ENCODE measurements at regions not wholly inside any gene's neighbourhood (a gene's known extent, or its start where the extent isn't known, plus 50 kb on each side); places are given as distances from the start of the nearest gene placed in this dataset.

DNA sequence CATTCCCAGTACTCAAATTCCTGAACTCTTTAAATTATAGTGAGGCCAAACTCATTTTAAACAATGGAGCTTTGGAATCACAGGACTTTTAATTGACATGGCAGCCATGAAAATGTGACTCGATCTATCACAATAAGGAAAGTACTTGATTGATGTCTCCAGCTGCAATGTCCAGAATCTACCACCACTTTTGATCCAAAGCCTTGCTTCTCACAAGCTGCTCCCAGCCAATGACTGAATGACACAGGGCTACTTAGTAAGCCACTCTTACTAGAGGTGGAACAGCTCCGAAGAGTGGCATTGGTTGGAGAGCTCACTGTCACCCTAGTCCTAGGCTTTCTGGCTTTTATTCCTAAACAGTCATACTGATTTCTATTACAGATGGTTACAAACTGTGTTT is 270.1 kb downstream of the IRS1 start:
- ChIA-PET CTCF (interaction anchor here (0.7 kb wide), 2 partner anchors 38 to 51 kb away, joined by 3 read pairs; no protein-coding TSS in a partner anchor), POLR2A (no interaction called here)
- Histone ChIP-seq H3K4me3 (ENCODE audit: low read depth, low read length) (no peak overlapping the region), H3K27ac (ENCODE audit: extremely low read depth, low read depth, low read length) (no peak overlapping the region), H3K9me3 (ENCODE audit: control insufficient read depth, insufficient read depth, low read depth, low read length) (no peaks in the 10 kb centered on the region), H3K36me3 (ENCODE audit: control insufficient read depth in 2 of 2, insufficient read depth in 1 of 2, low read length in 2 of 2) (no peaks in the 10 kb centered on the region), H3K4me1 (ENCODE audit: control insufficient read depth, insufficient read depth, low read length) (no peaks in the 10 kb centered on the region)
- TF ChIP-seq, protein P1, sequence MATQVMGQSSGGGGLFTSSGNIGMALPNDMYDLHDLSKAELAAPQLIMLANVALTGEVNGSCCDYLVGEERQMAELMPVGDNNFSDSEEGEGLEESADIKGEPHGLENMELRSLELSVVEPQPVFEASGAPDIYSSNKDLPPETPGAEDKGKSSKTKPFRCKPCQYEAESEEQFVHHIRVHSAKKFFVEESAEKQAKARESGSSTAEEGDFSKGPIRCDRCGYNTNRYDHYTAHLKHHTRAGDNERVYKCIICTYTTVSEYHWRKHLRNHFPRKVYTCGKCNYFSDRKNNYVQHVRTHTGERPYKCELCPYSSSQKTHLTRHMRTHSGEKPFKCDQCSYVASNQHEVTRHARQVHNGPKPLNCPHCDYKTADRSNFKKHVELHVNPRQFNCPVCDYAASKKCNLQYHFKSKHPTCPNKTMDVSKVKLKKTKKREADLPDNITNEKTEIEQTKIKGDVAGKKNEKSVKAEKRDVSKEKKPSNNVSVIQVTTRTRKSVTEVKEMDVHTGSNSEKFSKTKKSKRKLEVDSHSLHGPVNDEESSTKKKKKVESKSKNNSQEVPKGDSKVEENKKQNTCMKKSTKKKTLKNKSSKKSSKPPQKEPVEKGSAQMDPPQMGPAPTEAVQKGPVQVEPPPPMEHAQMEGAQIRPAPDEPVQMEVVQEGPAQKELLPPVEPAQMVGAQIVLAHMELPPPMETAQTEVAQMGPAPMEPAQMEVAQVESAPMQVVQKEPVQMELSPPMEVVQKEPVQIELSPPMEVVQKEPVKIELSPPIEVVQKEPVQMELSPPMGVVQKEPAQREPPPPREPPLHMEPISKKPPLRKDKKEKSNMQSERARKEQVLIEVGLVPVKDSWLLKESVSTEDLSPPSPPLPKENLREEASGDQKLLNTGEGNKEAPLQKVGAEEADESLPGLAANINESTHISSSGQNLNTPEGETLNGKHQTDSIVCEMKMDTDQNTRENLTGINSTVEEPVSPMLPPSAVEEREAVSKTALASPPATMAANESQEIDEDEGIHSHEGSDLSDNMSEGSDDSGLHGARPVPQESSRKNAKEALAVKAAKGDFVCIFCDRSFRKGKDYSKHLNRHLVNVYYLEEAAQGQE (tag by site-specific recombination; IDR thresholded peaks at IDR 0.05): no peak
- TF ChIP-seq ZNF366 (tag by site-specific recombination; conservative IDR thresholded peaks at IDR 0.05): no peak
- TF ChIP-seq ZFP3 (tag by site-specific recombination; IDR thresholded peaks at IDR 0.05; ENCODE audit: low read depth): no peak
- no peak for TF ChIP-seq ZNF211 (tag by site-specific recombination; IDR thresholded peaks at IDR 0.05; ENCODE audit: low read depth)
- TF ChIP-seq ZNF341 (tag by site-specific recombination; IDR thresholded peaks at IDR 0.05; ENCODE audit: low read depth): no peak
- TF ChIP-seq BCL11A (tag by site-specific recombination; IDR thresholded peaks at IDR 0.05; ENCODE audit: low read depth): no peak
- no peak for TF ChIP-seq ZNF221 (tag by site-specific recombination; IDR thresholded peaks at IDR 0.05; ENCODE audit: borderline replicate concordance)
- TF ChIP-seq, protein P2, sequence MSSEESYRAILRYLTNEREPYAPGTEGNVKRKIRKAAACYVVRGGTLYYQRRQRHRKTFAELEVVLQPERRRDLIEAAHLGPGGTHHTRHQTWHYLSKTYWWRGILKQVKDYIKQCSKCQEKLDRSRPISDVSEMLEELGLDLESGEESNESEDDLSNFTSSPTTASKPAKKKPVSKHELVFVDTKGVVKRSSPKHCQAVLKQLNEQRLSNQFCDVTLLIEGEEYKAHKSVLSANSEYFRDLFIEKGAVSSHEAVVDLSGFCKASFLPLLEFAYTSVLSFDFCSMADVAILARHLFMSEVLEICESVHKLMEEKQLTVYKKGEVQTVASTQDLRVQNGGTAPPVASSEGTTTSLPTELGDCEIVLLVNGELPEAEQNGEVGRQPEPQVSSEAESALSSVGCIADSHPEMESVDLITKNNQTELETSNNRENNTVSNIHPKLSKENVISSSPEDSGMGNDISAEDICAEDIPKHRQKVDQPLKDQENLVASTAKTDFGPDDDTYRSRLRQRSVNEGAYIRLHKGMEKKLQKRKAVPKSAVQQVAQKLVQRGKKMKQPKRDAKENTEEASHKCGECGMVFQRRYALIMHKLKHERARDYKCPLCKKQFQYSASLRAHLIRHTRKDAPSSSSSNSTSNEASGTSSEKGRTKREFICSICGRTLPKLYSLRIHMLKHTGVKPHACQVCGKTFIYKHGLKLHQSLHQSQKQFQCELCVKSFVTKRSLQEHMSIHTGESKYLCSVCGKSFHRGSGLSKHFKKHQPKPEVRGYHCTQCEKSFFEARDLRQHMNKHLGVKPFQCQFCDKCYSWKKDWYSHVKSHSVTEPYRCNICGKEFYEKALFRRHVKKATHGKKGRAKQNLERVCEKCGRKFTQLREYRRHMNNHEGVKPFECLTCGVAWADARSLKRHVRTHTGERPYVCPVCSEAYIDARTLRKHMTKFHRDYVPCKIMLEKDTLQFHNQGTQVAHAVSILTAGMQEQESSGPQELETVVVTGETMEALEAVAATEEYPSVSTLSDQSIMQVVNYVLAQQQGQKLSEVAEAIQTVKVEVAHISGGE (tag by site-specific recombination; conservative IDR thresholded peaks at IDR 0.05; ENCODE audit: low read depth): no peak
- no peak for TF ChIP-seq ZFHX2 (tag by site-specific recombination; conservative IDR thresholded peaks at IDR 0.05)
- no peak for TF ChIP-seq ZNF658 (tag by site-specific recombination; IDR thresholded peaks at IDR 0.05)

DNA sequence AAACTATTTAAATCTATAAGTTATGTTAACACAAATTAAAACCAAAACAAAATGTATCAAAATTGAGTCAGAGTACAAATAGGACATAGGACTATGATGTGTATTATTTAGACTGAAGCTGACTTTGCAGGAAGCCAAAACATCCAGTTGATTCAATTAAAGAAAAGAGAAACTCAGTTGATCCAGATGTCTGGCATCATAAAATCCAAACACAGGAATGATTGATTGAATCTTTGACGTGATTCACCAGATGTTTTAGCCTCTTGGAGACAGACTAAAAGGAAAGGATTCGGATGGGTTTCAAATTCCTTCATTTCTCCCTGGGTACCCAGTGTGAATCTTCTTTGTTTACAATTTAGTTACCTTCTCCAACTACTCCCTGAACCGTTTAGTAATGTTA is 272.9 kb downstream of the IRS1 start:
- Histone ChIP-seq H3K4me3 (ENCODE audit: low read depth, low read length) (no peak overlapping the region), H3K4me1 (ENCODE audit: control insufficient read depth, insufficient read depth, low read length) (no peaks in the 10 kb centered on the region), H3K36me3 (ENCODE audit: control insufficient read depth in 2 of 2, insufficient read depth in 1 of 2, low read length in 2 of 2) (no peaks in the 10 kb centered on the region), H3K27ac (ENCODE audit: extremely low read depth, low read depth, low read length) (no peak overlapping the region), H3K9me3 (ENCODE audit: control insufficient read depth, insufficient read depth, low read depth, low read length) (no peaks in the 10 kb centered on the region)
- ChIA-PET CTCF (interaction anchor here (0.7 kb wide), 1 partner anchor 53 kb away, joined by 3 read pairs; no protein-coding TSS in a partner anchor), POLR2A (no interaction called here)
- TF ChIP-seq, protein P3, sequence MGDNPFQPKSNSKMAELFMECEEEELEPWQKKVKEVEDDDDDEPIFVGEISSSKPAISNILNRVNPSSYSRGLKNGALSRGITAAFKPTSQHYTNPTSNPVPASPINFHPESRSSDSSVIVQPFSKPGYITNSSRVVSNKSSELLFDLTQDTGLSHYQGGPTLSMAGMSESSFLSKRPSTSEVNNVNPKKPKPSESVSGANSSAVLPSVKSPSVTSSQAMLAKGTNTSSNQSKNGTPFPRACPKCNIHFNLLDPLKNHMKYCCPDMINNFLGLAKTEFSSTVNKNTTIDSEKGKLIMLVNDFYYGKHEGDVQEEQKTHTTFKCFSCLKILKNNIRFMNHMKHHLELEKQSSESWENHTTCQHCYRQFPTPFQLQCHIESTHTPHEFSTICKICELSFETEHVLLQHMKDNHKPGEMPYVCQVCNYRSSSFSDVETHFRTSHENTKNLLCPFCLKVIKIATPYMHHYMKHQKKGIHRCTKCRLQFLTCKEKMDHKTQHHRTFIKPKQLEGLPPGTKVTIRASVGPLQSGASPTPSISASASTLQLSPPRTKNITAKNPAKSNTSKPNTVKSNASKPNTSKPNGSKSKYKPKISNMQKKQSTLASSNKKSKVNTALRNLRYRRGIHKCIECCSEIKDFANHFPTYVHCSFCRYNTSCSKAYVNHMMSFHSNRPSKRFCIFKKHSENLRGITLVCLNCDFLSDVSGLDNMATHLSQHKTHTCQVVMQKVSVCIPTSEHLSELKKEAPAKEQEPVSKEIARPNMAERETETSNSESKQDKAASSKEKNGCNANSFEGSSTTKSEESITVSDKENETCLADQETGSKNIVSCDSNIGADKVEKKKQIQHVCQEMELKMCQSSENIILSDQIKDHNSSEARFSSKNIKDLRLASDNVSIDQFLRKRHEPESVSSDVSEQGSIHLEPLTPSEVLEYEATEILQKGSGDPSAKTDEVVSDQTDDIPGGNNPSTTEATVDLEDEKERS (tag by site-specific recombination; IDR thresholded peaks at IDR 0.05): no peak
- TF ChIP-seq, protein P4, sequence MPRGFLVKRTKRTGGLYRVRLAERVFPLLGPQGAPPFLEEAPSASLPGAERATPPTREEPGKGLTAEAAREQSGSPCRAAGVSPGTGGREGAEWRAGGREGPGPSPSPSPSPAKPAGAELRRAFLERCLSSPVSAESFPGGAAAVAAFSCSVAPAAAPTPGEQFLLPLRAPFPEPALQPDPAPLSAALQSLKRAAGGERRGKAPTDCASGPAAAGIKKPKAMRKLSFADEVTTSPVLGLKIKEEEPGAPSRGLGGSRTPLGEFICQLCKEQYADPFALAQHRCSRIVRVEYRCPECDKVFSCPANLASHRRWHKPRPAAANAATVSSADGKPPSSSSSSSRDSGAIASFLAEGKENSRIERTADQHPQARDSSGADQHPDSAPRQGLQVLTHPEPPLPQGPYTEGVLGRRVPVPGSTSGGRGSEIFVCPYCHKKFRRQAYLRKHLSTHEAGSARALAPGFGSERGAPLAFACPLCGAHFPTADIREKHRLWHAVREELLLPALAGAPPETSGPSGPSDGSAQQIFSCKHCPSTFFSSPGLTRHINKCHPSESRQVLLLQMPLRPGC (tag by site-specific recombination; IDR thresholded peaks at IDR 0.05): no peak
- TF ChIP-seq GFI1B (tag by site-specific recombination; IDR thresholded peaks at IDR 0.05) (no peak), ZNF37A (tag by site-specific recombination; IDR thresholded peaks at IDR 0.05) (no peak), ZNF501 (tag by site-specific recombination; IDR thresholded peaks at IDR 0.05) (no peak), BCL11A (tag by site-specific recombination; IDR thresholded peaks at IDR 0.05; ENCODE audit: low read depth) (no peak), ZNF560 (tag by site-specific recombination; IDR thresholded peaks at IDR 0.05; ENCODE audit: borderline replicate concordance) (no peak), ZNF654 (tag by site-specific recombination; IDR thresholded peaks at IDR 0.05; ENCODE audit: low read depth) (no peak)
- TF ChIP-seq, protein P5, sequence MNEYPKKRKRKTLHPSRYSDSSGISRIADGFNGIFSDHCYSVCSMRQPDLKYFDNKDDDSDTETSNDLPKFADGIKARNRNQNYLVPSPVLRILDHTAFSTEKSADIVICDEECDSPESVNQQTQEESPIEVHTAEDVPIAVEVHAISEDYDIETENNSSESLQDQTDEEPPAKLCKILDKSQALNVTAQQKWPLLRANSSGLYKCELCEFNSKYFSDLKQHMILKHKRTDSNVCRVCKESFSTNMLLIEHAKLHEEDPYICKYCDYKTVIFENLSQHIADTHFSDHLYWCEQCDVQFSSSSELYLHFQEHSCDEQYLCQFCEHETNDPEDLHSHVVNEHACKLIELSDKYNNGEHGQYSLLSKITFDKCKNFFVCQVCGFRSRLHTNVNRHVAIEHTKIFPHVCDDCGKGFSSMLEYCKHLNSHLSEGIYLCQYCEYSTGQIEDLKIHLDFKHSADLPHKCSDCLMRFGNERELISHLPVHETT (tag by site-specific recombination; IDR thresholded peaks at IDR 0.05): no peak
- TF ChIP-seq, protein P6, sequence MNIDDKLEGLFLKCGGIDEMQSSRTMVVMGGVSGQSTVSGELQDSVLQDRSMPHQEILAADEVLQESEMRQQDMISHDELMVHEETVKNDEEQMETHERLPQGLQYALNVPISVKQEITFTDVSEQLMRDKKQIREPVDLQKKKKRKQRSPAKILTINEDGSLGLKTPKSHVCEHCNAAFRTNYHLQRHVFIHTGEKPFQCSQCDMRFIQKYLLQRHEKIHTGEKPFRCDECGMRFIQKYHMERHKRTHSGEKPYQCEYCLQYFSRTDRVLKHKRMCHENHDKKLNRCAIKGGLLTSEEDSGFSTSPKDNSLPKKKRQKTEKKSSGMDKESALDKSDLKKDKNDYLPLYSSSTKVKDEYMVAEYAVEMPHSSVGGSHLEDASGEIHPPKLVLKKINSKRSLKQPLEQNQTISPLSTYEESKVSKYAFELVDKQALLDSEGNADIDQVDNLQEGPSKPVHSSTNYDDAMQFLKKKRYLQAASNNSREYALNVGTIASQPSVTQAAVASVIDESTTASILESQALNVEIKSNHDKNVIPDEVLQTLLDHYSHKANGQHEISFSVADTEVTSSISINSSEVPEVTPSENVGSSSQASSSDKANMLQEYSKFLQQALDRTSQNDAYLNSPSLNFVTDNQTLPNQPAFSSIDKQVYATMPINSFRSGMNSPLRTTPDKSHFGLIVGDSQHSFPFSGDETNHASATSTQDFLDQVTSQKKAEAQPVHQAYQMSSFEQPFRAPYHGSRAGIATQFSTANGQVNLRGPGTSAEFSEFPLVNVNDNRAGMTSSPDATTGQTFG (tag by site-specific recombination; IDR thresholded peaks at IDR 0.05; ENCODE audit: borderline replicate concordance): no peak
